ENCODE measurements at regions not wholly inside any gene's neighbourhood (a gene's known extent, or its start where the extent isn't known, plus 50 kb on each side); places are given as distances from the start of the nearest gene placed in this dataset.

DNA sequence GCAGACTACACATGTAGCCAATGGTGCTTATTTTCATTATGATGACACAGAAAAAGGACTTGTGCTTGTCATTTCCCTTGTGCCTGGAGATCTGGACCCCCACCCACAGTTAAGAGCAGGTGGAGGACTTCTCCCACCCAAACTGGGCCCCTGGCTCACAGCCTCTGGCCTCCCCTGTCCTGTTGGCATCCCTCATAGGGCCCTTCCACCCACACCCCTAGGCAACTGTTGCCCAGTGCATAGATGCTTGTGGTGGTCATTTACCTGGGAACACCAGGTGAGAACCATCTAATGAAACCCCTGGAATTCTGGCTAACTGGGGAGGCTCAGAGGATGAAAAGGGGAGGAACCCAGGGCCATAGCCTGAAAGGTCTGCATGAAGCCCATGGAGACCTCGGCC lies 355.9 kb downstream of the BUD13 start:
- Histone ChIP-seq H3K27me3 (ENCODE audit: insufficient read depth, low read length) (no peaks in the 10 kb centered on the region), H3F3A (ENCODE audit: insufficient read depth, low read length) (no peaks in the 10 kb centered on the region), H4K20me1 (ENCODE audit: insufficient read depth, low read length) (no peaks in the 10 kb centered on the region), H3K79me2 (ENCODE audit: insufficient read depth, low read length) (no peaks in the 10 kb centered on the region), H3K4me2 (ENCODE audit: low read length) (no peak overlapping the region), H3K9me2 (ENCODE audit: low read depth, low read length) (no peaks in the 10 kb centered on the region), H3K4me1 (ENCODE audit: insufficient read depth, low read length, severe bottlenecking) (no peaks in the 10 kb centered on the region), H2AFZ (ENCODE audit: low read length) (no peak overlapping the region), H3K36me3 (ENCODE audit: insufficient read depth, low read length) (no peaks in the 10 kb centered on the region), H3K9ac (ENCODE audit: low read length) (no peak overlapping the region), H3K27ac (ENCODE audit: low read depth, low read length, poor library complexity, severe bottlenecking) (no peak overlapping the region), H3K4me3 (ENCODE audit: low read depth, low read length, poor library complexity, severe bottlenecking) (no peak overlapping the region), H3K9me3 (ENCODE audit: low read length) (no peaks in the 10 kb centered on the region)
- TF ChIP-seq, protein P1, sequence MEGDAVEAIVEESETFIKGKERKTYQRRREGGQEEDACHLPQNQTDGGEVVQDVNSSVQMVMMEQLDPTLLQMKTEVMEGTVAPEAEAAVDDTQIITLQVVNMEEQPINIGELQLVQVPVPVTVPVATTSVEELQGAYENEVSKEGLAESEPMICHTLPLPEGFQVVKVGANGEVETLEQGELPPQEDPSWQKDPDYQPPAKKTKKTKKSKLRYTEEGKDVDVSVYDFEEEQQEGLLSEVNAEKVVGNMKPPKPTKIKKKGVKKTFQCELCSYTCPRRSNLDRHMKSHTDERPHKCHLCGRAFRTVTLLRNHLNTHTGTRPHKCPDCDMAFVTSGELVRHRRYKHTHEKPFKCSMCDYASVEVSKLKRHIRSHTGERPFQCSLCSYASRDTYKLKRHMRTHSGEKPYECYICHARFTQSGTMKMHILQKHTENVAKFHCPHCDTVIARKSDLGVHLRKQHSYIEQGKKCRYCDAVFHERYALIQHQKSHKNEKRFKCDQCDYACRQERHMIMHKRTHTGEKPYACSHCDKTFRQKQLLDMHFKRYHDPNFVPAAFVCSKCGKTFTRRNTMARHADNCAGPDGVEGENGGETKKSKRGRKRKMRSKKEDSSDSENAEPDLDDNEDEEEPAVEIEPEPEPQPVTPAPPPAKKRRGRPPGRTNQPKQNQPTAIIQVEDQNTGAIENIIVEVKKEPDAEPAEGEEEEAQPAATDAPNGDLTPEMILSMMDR (IDR thresholded peaks at IDR 0.05; ENCODE audit: low read length): no peak
- TF ChIP-seq EZH2 (IDR thresholded peaks at IDR 0.05; ENCODE audit: borderline replicate concordance, low read length): no peak

DNA sequence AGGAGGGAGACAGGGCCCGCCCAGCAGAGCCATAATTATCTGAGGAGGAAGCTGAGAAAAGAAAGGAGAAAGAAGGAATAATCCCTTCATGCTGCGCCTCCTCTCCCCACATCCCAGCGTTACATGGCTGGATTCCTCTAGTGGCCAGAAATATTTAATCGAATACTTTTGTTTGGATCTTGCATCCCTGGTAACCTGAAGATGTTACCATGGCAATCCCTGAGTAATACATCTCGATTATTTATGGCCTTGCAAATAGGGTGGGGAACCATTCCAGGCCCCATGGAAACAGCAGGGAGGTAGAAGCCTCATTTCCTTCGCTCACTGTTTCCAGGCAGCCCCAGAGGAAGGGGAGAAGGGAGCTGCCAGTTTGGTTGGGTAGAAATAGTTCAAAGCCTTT lies 357.7 kb downstream of the BUD13 start:
- Histone ChIP-seq H3K4me2 (ENCODE audit: low read length) (no peak overlapping the region), H4K20me1 (ENCODE audit: insufficient read depth, low read length) (no peaks in the 10 kb centered on the region), H3K27me3 (ENCODE audit: insufficient read depth, low read length) (no peaks in the 10 kb centered on the region), H3K79me2 (ENCODE audit: insufficient read depth, low read length) (no peaks in the 10 kb centered on the region), H2AFZ (ENCODE audit: low read length) (no peak overlapping the region), H3F3A (ENCODE audit: insufficient read depth, low read length) (no peaks in the 10 kb centered on the region), H3K9me3 (ENCODE audit: low read length) (no peaks in the 10 kb centered on the region), H3K4me3 (ENCODE audit: low read depth, low read length, poor library complexity, severe bottlenecking) (no peak overlapping the region), H3K27ac (ENCODE audit: low read depth, low read length, poor library complexity, severe bottlenecking) (no peak overlapping the region), H3K36me3 (ENCODE audit: insufficient read depth, low read length) (no peaks in the 10 kb centered on the region), H3K9me2 (ENCODE audit: low read depth, low read length) (no peaks in the 10 kb centered on the region), H3K9ac (ENCODE audit: low read length) (no peak overlapping the region), H3K4me1 (ENCODE audit: insufficient read depth, low read length, severe bottlenecking) (no peaks in the 10 kb centered on the region)
- TF ChIP-seq, protein P1 (IDR thresholded peaks at IDR 0.05; ENCODE audit: low read length): no peak
- no peak for TF ChIP-seq EZH2 (IDR thresholded peaks at IDR 0.05; ENCODE audit: borderline replicate concordance, low read length)

DNA sequence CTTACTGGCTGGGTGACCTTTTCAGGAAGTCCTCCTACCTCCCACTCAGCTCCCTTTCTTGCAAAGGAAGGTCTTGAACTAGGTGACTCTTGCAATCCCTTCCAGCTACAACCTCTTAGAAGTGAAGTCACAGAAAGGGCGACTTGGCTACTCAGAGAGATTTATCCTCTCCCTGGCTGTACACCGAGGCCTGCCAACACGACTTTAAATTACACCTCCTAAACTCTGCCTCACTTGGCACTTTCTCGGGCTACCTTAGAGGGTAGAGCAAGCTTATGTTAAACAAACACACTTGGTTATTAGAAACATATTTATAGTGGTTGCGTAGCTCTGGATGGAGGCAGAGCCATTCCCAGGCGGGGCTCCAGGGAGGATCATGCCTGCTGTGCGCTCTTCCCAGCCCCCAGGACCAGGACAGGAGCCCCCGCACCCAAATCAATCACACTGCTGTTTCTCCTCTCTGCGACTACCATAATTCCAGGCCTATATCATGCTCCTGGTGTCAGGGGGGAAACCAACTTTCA lies 358.4 kb downstream of the BUD13 start:
- H3K4me3 ChIP-seq (ENCODE audit: low read depth, low read length, poor library complexity, severe bottlenecking): no peak overlapping the region
- H3K4me1 ChIP-seq (ENCODE audit: insufficient read depth, low read length, severe bottlenecking): no peaks in the 10 kb centered on the region
- H4K20me1 ChIP-seq (ENCODE audit: insufficient read depth, low read length): no peaks in the 10 kb centered on the region
- no peak overlapping the region for H3K4me2 ChIP-seq (ENCODE audit: low read length)
- no peaks in the 10 kb centered on the region for H3F3A ChIP-seq (ENCODE audit: insufficient read depth, low read length)
- TF ChIP-seq EZH2 (IDR thresholded peaks at IDR 0.05; ENCODE audit: borderline replicate concordance, low read length): no peak
- TF ChIP-seq, protein P1 (IDR thresholded peaks at IDR 0.05; ENCODE audit: low read length): no peak
- no peak overlapping the region for H3K27ac ChIP-seq (ENCODE audit: low read depth, low read length, poor library complexity, severe bottlenecking)
- H3K9me3 ChIP-seq (ENCODE audit: low read length): no peaks in the 10 kb centered on the region
- H3K36me3 ChIP-seq (ENCODE audit: insufficient read depth, low read length): no peaks in the 10 kb centered on the region
- no peaks in the 10 kb centered on the region for H3K9me2 ChIP-seq (ENCODE audit: low read depth, low read length)
- no peaks in the 10 kb centered on the region for H3K79me2 ChIP-seq (ENCODE audit: insufficient read depth, low read length)
- no peak overlapping the region for H2AFZ ChIP-seq (ENCODE audit: low read length)
- no peaks in the 10 kb centered on the region for H3K27me3 ChIP-seq (ENCODE audit: insufficient read depth, low read length)
- no peak overlapping the region for H3K9ac ChIP-seq (ENCODE audit: low read length)

Measured in OCI-LY1 (cell line).